ENCODE measurements at regions not wholly inside any gene's neighbourhood (a gene's known extent, or its start where the extent isn't known, plus 50 kb on each side); places are given as distances from the start of the nearest gene placed in this dataset.

GRCh38 chr6:18562726-18563125, 175.6 kb downstream of the RNF144B start:
- TF ChIP-seq CTCF (IDR thresholded peaks at IDR 0.05; ENCODE audit: low read depth, low read length) (no peak), POLR2A (IDR thresholded peaks at IDR 0.05; ENCODE audit: extremely low read depth, insufficient read length) (no peak)
- TF ChIP-seq, protein P1, sequence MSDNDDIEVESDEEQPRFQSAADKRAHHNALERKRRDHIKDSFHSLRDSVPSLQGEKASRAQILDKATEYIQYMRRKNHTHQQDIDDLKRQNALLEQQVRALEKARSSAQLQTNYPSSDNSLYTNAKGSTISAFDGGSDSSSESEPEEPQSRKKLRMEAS (IDR thresholded peaks at IDR 0.05; ENCODE audit: low read depth, low read length), result no peak
